ENCODE measurements at regions not wholly inside any gene's neighbourhood (a gene's known extent, or its start where the extent isn't known, plus 50 kb on each side); places are given as distances from the start of the nearest gene placed in this dataset.

GRCh38 chr2:8498994-8499393 is 182.9 kb upstream of the ID2 start:
- Histone ChIP-seq H3K36me3 (no peaks in the 10 kb centered on the region), H3K4me3 (no peak overlapping the region), H3K9me3 (no peaks in the 10 kb centered on the region), H3K27ac (replicated peaks in 1 of 4) (no peak overlapping the region), H3K27me3 (no peaks in the 10 kb centered on the region), H3K4me1 (peaks cover 5 to 30% (median 23%) of the 10 kb centered on the region in 4 donors)
- intact Hi-C loops (cut with DNase I) = no loop called here
- no peak for DNase-seq (ENCODE audit: extremely low spot score)
- 76% methylated on average over 3 of the region's 3 CpGs for WGBS
- TF ChIP-seq, protein P1, sequence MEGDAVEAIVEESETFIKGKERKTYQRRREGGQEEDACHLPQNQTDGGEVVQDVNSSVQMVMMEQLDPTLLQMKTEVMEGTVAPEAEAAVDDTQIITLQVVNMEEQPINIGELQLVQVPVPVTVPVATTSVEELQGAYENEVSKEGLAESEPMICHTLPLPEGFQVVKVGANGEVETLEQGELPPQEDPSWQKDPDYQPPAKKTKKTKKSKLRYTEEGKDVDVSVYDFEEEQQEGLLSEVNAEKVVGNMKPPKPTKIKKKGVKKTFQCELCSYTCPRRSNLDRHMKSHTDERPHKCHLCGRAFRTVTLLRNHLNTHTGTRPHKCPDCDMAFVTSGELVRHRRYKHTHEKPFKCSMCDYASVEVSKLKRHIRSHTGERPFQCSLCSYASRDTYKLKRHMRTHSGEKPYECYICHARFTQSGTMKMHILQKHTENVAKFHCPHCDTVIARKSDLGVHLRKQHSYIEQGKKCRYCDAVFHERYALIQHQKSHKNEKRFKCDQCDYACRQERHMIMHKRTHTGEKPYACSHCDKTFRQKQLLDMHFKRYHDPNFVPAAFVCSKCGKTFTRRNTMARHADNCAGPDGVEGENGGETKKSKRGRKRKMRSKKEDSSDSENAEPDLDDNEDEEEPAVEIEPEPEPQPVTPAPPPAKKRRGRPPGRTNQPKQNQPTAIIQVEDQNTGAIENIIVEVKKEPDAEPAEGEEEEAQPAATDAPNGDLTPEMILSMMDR (IDR thresholded peaks at IDR 0.05) = no peak
- TF ChIP-seq EP300 (IDR thresholded peaks at IDR 0.05) (no peak), POLR2A (IDR thresholded peaks at IDR 0.05; ENCODE audit: low read depth) (no peak), POLR2AphosphoS5 (IDR thresholded peaks at IDR 0.05) (no peak)

DNA sequence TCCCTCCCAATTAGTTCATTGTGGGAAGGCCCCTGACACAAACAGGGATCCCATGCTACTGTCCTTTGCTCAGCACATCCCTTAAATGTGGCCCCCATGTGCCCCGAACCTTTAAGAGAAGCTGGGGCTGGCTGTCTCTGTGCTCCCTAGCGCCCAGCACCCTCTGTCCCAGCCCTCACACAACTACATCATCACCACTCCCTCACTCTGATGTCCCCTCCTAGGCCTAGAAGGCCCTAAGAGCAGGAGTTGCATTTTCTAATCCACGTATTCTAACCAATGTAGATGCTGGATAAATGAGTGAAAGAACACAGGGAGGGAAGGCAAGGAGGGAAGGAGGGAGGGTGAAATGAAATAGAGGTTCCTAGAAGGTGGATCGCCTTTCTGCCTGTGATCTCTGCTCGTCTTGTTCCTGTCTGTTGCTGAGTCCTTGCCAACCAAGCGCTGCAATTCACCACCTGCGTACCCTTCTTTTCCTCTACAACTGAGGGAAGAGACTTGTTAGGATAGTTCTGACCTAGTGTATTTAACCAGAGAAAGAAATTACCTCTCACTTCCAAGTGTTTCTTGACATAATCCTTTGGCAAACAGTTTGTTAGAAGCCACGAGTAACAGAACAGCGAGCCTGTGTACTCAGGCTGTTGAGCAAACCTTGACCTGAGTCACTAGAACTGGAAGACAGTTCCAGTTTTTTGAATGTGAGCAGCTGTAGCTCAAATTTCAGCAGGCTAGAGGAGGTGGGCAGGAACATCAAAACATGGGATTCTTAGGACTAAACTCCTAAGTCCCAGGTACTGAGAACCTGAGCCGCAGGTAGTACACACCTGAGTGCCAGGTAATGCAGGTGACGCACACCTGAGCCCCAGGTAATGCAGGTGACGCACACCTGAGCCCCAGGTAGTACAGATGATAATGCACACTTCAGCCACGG is 181.5 kb upstream of the ID2 start:
- TF ChIP-seq, protein P1 (IDR thresholded peaks at IDR 0.05) = no peak
- TF ChIP-seq POLR2A (IDR thresholded peaks at IDR 0.05; ENCODE audit: low read depth) = no peak
- no peak for TF ChIP-seq EP300 (IDR thresholded peaks at IDR 0.05)
- TF ChIP-seq POLR2AphosphoS5 (IDR thresholded peaks at IDR 0.05) = no peak
- no peak overlapping the region for H3K4me3 ChIP-seq
- peak overlapping the region in 1 of 4 donors; percentile 39 for H3K27ac ChIP-seq (replicated peaks in 1 of 4)
- peaks cover 5 to 18% (median 10%) of the 10 kb centered on the region in 4 donors for H3K4me1 ChIP-seq
- DNase-seq (ENCODE audit: extremely low spot score) = no peak
- WGBS = 80% methylated on average over 11 of the region's 13 CpGs
- H3K27me3 ChIP-seq = no peaks in the 10 kb centered on the region
- no peaks in the 10 kb centered on the region for H3K36me3 ChIP-seq
- no peaks in the 10 kb centered on the region for H3K9me3 ChIP-seq
- intact Hi-C loops (cut with DNase I) = no loop called here

DNA sequence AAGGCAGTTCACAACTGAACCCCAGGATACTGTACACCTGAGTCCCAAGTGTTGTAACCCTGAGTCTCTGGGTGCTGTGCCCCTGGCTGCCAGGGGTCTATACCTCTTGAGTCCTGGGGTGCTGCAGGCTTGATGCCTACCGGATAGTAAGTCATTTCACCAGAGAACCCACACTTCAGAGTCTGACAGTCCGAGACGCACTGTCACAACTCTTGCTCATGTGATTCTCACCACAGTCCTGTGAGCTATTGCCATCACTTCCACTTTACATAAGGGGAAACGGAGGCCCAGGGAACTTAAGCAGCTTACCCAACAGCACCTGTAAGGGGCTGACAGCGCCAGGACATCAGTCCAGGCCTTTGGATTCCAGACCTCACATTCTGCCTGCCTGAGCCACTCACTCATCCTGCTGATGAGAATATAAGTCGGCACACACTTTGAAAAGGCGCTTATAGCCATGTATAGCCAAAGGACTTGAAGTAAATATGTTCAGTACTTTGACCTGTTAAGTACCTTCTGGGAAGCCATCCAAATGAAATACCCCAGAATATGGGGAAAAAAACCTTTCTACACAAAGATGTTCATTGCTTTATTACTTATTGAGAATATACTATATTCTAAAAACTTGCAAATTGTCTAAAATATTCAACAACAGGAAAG is 180.7 kb upstream of the ID2 start:
- 87% methylated on average over 7 of the region's 7 CpGs for WGBS
- intact Hi-C loops (cut with DNase I) = no loop called here
- TF ChIP-seq POLR2AphosphoS5 (IDR thresholded peaks at IDR 0.05) (no peak), POLR2A (IDR thresholded peaks at IDR 0.05; ENCODE audit: low read depth) (no peak), EP300 (IDR thresholded peaks at IDR 0.05) (no peak)

GRCh38 chr2:8502316-8502715 is 179.5 kb upstream of the ID2 start:
- TF ChIP-seq POLR2AphosphoS5 (IDR thresholded peaks at IDR 0.05) (no peak), POLR2A (IDR thresholded peaks at IDR 0.05; ENCODE audit: low read depth) (no peak), EP300 (IDR thresholded peaks at IDR 0.05) (no peak)
- TF ChIP-seq, protein P1 (IDR thresholded peaks at IDR 0.05) = no peak
- no peaks in the 10 kb centered on the region for H3K9me3 ChIP-seq
- H3K27me3 ChIP-seq = no peaks in the 10 kb centered on the region
- intact Hi-C loops (cut with DNase I) = no loop called here
- peaks cover 0 to 6% (median 0%) of the 10 kb centered on the region in 4 donors for H3K4me1 ChIP-seq
- no peak overlapping the region for H3K27ac ChIP-seq (replicated peaks in 1 of 4)
- no peak for DNase-seq (ENCODE audit: extremely low spot score)
- no peak overlapping the region for H3K4me3 ChIP-seq
- no peaks in the 10 kb centered on the region for H3K36me3 ChIP-seq
- WGBS = 81% methylated on average over 6 of the region's 6 CpGs

More for the DNA sequence above, 180.7 kb upstream of the ID2 start:
- DNase-seq (ENCODE audit: extremely low spot score) = no peak
- Histone ChIP-seq H3K4me3 (no peak overlapping the region), H3K36me3 (no peaks in the 10 kb centered on the region), H3K4me1 (peaks cover 1 to 10% (median 5%) of the 10 kb centered on the region in 4 donors), H3K27me3 (no peaks in the 10 kb centered on the region), H3K9me3 (no peaks in the 10 kb centered on the region), H3K27ac (replicated peaks in 1 of 4) (no peak overlapping the region)

DNA sequence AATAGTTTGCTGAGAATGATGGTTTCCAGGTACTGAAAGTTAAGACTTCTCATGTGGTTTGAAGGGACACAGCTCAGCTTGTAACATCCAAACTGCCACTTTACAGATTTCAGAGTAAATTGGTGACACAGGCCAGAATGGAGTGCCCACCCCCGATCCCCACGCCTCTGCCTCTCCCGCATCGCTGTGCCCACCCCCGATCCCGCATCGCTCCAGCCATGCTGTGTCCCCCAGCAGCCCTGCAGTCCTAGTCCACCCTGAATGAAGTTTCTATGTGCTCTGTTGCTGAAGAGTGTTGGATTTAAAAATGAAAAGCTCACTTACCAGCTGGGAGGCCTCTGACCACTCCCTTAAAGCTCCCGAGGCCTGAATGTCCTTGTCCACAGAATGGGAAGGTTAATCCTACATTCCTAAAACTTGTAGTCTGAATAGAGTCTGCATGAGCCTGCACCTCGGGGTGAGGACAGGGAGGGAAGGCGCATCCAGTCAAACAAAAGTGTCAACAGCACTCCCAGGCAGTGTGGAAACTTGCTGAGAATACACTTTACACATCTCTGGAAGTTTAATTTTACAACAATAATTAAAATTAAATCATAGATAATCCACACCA is 176.4 kb upstream of the ID2 start:
- Histone ChIP-seq H3K9me3 (peaks cover 0 to under 1% (median 0%) of the 10 kb centered on the region in 4 donors), H3K4me1 (peaks cover 0 to 6% (median 0%) of the 10 kb centered on the region in 4 donors), H3K36me3 (no peaks in the 10 kb centered on the region), H3K27me3 (no peaks in the 10 kb centered on the region), H3K4me3 (no peak overlapping the region), H3K27ac (replicated peaks in 1 of 4) (no peak overlapping the region)
- no peak for DNase-seq (ENCODE audit: extremely low spot score)
- intact Hi-C loops (cut with DNase I) = no loop called here
- TF ChIP-seq, protein P1 (IDR thresholded peaks at IDR 0.05) = no peak
- no peak for TF ChIP-seq POLR2AphosphoS5 (IDR thresholded peaks at IDR 0.05)
- 84% methylated on average over 10 of the region's 10 CpGs for WGBS

All from esophagus muscularis mucosa (tissue), 4 donors.